HG03354 (cell line): ENCODE measurements at regions not wholly inside any gene's neighbourhood (a gene's known extent, or its start where the extent isn't known, plus 50 kb on each side); places are given as distances from the start of the nearest gene placed in this dataset.
"Not testable (repeated sequence)": the region's sequence is repeated elsewhere in the genome, so short reads cannot be mapped to it uniquely, and the experiment has no call there.

ENCODE experiments used
- ATAC-seq: cut with Tn5 transposase; IDR thresholded peaks from one replicate; pipeline ENCODE4 v1.9.1; 2021; ENCODE audit warnings: mild to moderate bottlenecking; ENCODE audit not compliant: unreplicated experiment, poor library complexity, severe bottlenecking

- ATAC-seq, result no peak
These were observed 1158.0 kb downstream of the TBC1D22A start for GRCh38 chr22:47920380-47920959.

GRCh38 chr22:47919893-47920292 is 1157.4 kb downstream of the TBC1D22A start:
- no peak for ATAC-seq

- ATAC-seq, result peak; percentile 16
These were observed 1156.6 kb downstream of the TBC1D22A start for GRCh38 chr22:47919001-47919441.

GRCh38 chr22:47918276-47918921 is 1155.9 kb downstream of the TBC1D22A start:
- ATAC-seq, result peak; percentile 62

- ATAC-seq, result no peak
These were observed 1152.1 kb downstream of the TBC1D22A start for GRCh38 chr22:47914481-47915097.

- ATAC-seq, result no peak
These were observed 1140.3 kb downstream of the TBC1D22A start for GRCh38 chr22:47902646-47903180.

GRCh38 chr22:47901911-47902310 is 1139.5 kb downstream of the TBC1D22A start:
- ATAC-seq, result no peak

- ATAC-seq, result no peak
These were observed 1137.4 kb downstream of the TBC1D22A start for GRCh38 chr22:47899894-47900293.

- ATAC-seq, result no peak
These were observed 1136.5 kb downstream of the TBC1D22A start for GRCh38 chr22:47898946-47899345.

GRCh38 chr22:47891609-47892008 is 1129.2 kb downstream of the TBC1D22A start:
- no peak for ATAC-seq

- no peak for ATAC-seq
These were observed 1126.4 kb downstream of the TBC1D22A start for GRCh38 chr22:47888817-47889216.

- no peak for ATAC-seq
These were observed 1122.3 kb downstream of the TBC1D22A start for GRCh38 chr22:47884775-47885174.

- no peak for ATAC-seq
These were observed 1121.8 kb downstream of the TBC1D22A start for GRCh38 chr22:47884200-47884599.

- ATAC-seq, result no peak
These were observed 1121.3 kb downstream of the TBC1D22A start for GRCh38 chr22:47883757-47884156.

GRCh38 chr22:47879346-47879745 is 1116.9 kb downstream of the TBC1D22A start:
- no peak for ATAC-seq

- ATAC-seq, result no peak
These were observed 1116.0 kb downstream of the TBC1D22A start for GRCh38 chr22:47878460-47878859.

GRCh38 chr22:47872761-47873535 is 1110.5 kb downstream of the TBC1D22A start:
- no peak for ATAC-seq

- no peak for ATAC-seq
These were observed 1103.2 kb downstream of the TBC1D22A start for GRCh38 chr22:47865626-47866025.

- no peak for ATAC-seq
These were observed 1099.9 kb downstream of the TBC1D22A start for GRCh38 chr22:47862394-47862793.

- ATAC-seq, result not testable (repeated sequence)
These were observed 1098.5 kb downstream of the TBC1D22A start for GRCh38 chr22:47860907-47861306.
